DND-41 (cell line): ENCODE measurements at regions not wholly inside any gene's neighbourhood (a gene's known extent, or its start where the extent isn't known, plus 50 kb on each side); places are given as distances from the start of the nearest gene placed in this dataset.

Source experiments
- CTCF ChIP-seq: IDR thresholded peaks from 2 replicates; pipeline ENCODE4 v1.5.1; 2012; ENCODE audit warnings: borderline replicate concordance, low read length, moderate library complexity, mild to moderate bottlenecking; ENCODE audit not compliant: poor library complexity, severe bottlenecking; ENCODE audit errors: extremely low read depth
- EZH2 ChIP-seq: IDR thresholded peaks from 3 replicates; pipeline ENCODE4 v1.6.1; 2012; ENCODE audit warnings: borderline replicate concordance, low read depth, mild to moderate bottlenecking, moderate library complexity, low read length, inconsistent platforms; ENCODE audit not compliant: severe bottlenecking

GRCh38 chr10:131692176-131692575 lies 208.6 kb upstream of the PPP2R2D start:
- TF ChIP-seq CTCF (no peak), EZH2 (no peak)
